B cell (primary cell): ENCODE measurements at regions not wholly inside any gene's neighbourhood (a gene's known extent, or its start where the extent isn't known, plus 50 kb on each side); places are given as distances from the start of the nearest gene placed in this dataset.

ENCODE experiments used
- ATAC-seq: fragments of 200-7000 bp; cut with Tn5 transposase; one replicate; pipeline ENCODE4 v1.10.0; 2021; ENCODE audit warnings: low read depth, mild to moderate bottlenecking, moderate number of reproducible peaks, moderate library complexity
- CTCF ChIA-PET: fragments of 350-600 bp; sonication (Branson Sonifier 250); formaldehyde crosslinking; loops from one replicate; lab custom pipeline; 2021; ENCODE audit warnings: antibody characterized with exemption, inconsistent platforms; lab: Charles Lee
- POLR2A ChIA-PET: fragments of 350-600 bp; sonication (Branson Sonifier 250); formaldehyde crosslinking; loops from one replicate; lab custom pipeline; 2021; ENCODE audit warnings: antibody characterized with exemption; lab: Charles Lee
- DNase-seq: peaks from one replicate; pipeline ENCODE4 v3.0.0; 2013
- H2AFZ ChIP-seq: 2 replicates; pipeline ENCODE4 v1.6.1; 2012; ENCODE audit warnings: mild to moderate bottlenecking, low read depth, low read length; ENCODE audit not compliant: insufficient read depth, poor library complexity, severe bottlenecking
- H3K27ac ChIP-seq, 2 donors: 1 replicate in 1 of 2; 2 replicates in 1 of 2; pipeline ENCODE4 v1.5.1; 2012 to 2013; ENCODE audit warnings: low read length in 2 of 2, mild to moderate bottlenecking in 2 of 2, moderate library complexity in 1 of 2
- H3K27me3 ChIP-seq, 4 experiments: fragments of 200-600 bp in 1 of 4; sonication (generic) in 1 of 4; replicated peaks in 1 of 4; 1 replicate in 2 of 4; 2 replicates in 2 of 4; pipeline versions ENCODE4 v1.6.1 to v1.7.0; 2013 to 2016; ENCODE audit warnings: low read length in 3 of 4, mild to moderate bottlenecking in 2 of 4, mixed read lengths in 1 of 4, moderate library complexity in 1 of 4; ENCODE audit not compliant: insufficient read depth in 4 of 4, control insufficient read depth in 3 of 4; ENCODE audit errors: control extremely low read depth in 1 of 4
- H3K36me3 ChIP-seq, 2 experiments: replicated peaks in 1 of 2; 1 replicate in 1 of 2; 2 replicates in 1 of 2; pipeline versions ENCODE4 v1.6.1 to v1.7.1; 2013; ENCODE audit warnings: low read length in 1 of 2; ENCODE audit not compliant: insufficient read depth in 2 of 2, control insufficient read depth in 1 of 2; ENCODE audit errors: control extremely low read depth in 1 of 2, extremely low read depth in 1 of 2
- H3K4me1 ChIP-seq, 2 donors: fragments of 200-600 bp in 1 of 2; sonication (generic) in 1 of 2; 1 replicate in 1 of 2; 2 replicates in 1 of 2; pipeline versions ENCODE4 v1.5.1 to v1.6.1; 2013 to 2017; ENCODE audit warnings: low read length in 2 of 2; ENCODE audit not compliant: control insufficient read depth in 2 of 2, insufficient read depth in 2 of 2
- H3K4me2 ChIP-seq: replicated peaks from 2 replicates; pipeline ENCODE3; 2012; ENCODE audit warnings: mild to moderate bottlenecking, low read depth, low read length; ENCODE audit not compliant: poor library complexity, severe bottlenecking
- H3K4me3 ChIP-seq, 5 experiments: fragments of 200-600 bp in 1 of 5; sonication (generic) in 1 of 5; 1 replicate in 3 of 5; 2 replicates in 2 of 5; pipeline versions ENCODE4 v1.5.1 to v1.7.0; 2011 to 2016; ENCODE audit warnings: low read length in 4 of 5, mild to moderate bottlenecking in 4 of 5, low read depth in 2 of 5, control low read depth in 1 of 5, moderate library complexity in 1 of 5; ENCODE audit not compliant: insufficient read depth in 1 of 5; ENCODE audit errors: control extremely low read depth in 1 of 5, extremely low read depth in 1 of 5
- H3K79me2 ChIP-seq: fragments of 200-600 bp; sonication (generic); one replicate; pipeline ENCODE4 v1.6.0; 2016; ENCODE audit warnings: low read length; ENCODE audit not compliant: control insufficient read depth, insufficient read depth
- H3K9ac ChIP-seq: fragments of 200-600 bp; sonication (generic); 2 replicates; pipeline ENCODE4 v1.6.1; 2017; ENCODE audit warnings: mild to moderate bottlenecking, low read length, moderate library complexity
- H3K9me3 ChIP-seq, 3 donors: one replicate each; pipeline versions ENCODE4 v1.6.1 to v1.7.1; 2013; ENCODE audit warnings: low read length in 2 of 3; ENCODE audit not compliant: control insufficient read depth in 2 of 3, insufficient read depth in 1 of 3; ENCODE audit errors: control extremely low read depth in 1 of 3
- H4K20me1 ChIP-seq: 2 replicates; pipeline ENCODE4 v1.6.0; 2012; ENCODE audit warnings: mild to moderate bottlenecking, low read length; ENCODE audit not compliant: insufficient read depth, control insufficient read depth, poor library complexity, severe bottlenecking
- H3K27ac Mint-ChIP-seq: one replicate; pipeline ENCODE4 v1.8.0; 2021; ENCODE audit warnings: mixed read lengths
- H3K27me3 Mint-ChIP-seq: one replicate; pipeline ENCODE4 v1.8.0; 2021; ENCODE audit warnings: mixed read lengths
- H3K4me1 Mint-ChIP-seq: one replicate; pipeline ENCODE4 v1.8.0; 2021; ENCODE audit warnings: mixed read lengths
- H3K4me3 Mint-ChIP-seq: one replicate; pipeline ENCODE4 v1.8.0; 2021; ENCODE audit warnings: mixed read lengths
- H3K9me3 Mint-ChIP-seq: one replicate; pipeline ENCODE4 v1.8.0; 2022; ENCODE audit warnings: mixed read lengths; ENCODE audit not compliant: insufficient read depth
- CTCF ChIP-seq: fragments of 200-600 bp; IDR thresholded peaks from one replicate; pipeline ENCODE4 v1.8.0; 2022; ENCODE audit warnings: antibody characterized with exemption, mild to moderate bottlenecking
- EZH2 ChIP-seq: IDR thresholded peaks from 2 replicates; pipeline ENCODE4 v1.6.1; 2012; ENCODE audit warnings: borderline replicate concordance, low read depth, mild to moderate bottlenecking, moderate library complexity, low read length; ENCODE audit not compliant: insufficient read depth, poor library complexity, severe bottlenecking
- WGBS: methylation state at CpG from one replicate; pipeline ENCODE4 v1.1.5; 2013; ENCODE audit warnings: missing lambda C conversion rate; ENCODE audit not compliant: insufficient coverage; 5-methylcytosine and 5-hydroxymethylcytosine counted together
- intact Hi-C: fragments of 100-400 bp; cut with micrococcal nuclease; formaldehyde crosslinking; loops from one replicate; pipeline ENCODE4 v1.10.0; 2022

DNA sequence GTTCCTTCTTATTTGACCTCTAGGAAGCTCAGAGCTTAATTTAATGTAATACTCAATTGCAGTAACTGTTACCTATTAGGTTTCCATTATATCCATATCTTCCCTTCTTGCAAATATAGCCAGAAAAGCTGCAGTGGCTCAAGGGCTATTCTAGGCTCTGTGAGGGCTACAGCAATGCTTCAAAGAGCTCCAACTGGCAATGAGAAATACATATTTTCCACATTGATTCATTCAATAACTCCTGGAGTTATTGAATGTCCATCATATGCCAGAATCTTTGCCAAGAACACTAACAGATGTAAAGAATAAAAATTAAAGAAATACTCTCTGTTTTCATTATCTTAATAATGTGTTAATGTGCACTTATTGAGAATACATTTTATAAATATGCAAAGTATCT lies 396.9 kb upstream of the PAPPA start:
- H3K4me3 Mint-ChIP-seq, result no peak overlapping the region
- Histone ChIP-seq H3K9me3 (no peaks in the 10 kb centered on the region), H3K9ac (no peak overlapping the region), H4K20me1 (no peaks in the 10 kb centered on the region), H3K4me2 (no peak overlapping the region), H3K27ac (no peak overlapping the region), H3K27me3 (no peaks in the 10 kb centered on the region), H3K36me3 (no peaks in the 10 kb centered on the region), H3K79me2 (no peaks in the 10 kb centered on the region), H3K4me3 (no peak overlapping the region), H2AFZ (no peak overlapping the region), H3K4me1 (no peaks in the 10 kb centered on the region)
- ATAC-seq (no peak), DNase-seq (no peak)
- ChIA-PET POLR2A (no interaction called here), CTCF (no interaction called here)
- H3K4me1 Mint-ChIP-seq, result no peaks in the 10 kb centered on the region
- no peak overlapping the region for H3K27ac Mint-ChIP-seq
- H3K9me3 Mint-ChIP-seq, result no peaks in the 10 kb centered on the region
- intact Hi-C loops, result no loop called here
- H3K27me3 Mint-ChIP-seq, result no peaks in the 10 kb centered on the region
- no peak for TF ChIP-seq EZH2
- TF ChIP-seq CTCF, result no peak

DNA sequence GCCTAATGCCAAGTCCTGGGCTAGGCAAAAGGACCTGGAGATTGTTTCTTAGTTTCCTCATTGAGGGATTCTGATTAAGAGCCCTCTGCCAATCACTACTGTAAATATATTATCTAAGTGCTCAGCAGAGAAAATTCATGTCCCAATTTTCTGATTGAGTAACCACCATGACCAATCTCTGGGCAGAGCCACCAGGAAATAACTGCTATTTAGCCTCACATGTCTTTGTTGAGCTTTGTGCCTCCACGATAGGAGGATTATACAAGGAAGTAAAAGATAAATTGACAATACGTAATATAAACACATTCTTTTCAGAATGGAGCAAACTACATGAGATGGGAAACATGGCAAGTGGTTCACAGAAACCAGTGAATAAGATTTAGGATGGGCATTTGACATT lies 396.1 kb upstream of the PAPPA start:
- Mint-ChIP-seq H3K4me3 (no peak overlapping the region), H3K4me1 (no peaks in the 10 kb centered on the region), H3K9me3 (no peaks in the 10 kb centered on the region), H3K27ac (no peak overlapping the region), H3K27me3 (no peaks in the 10 kb centered on the region)
- H4K20me1 ChIP-seq, result no peaks in the 10 kb centered on the region
- H2AFZ ChIP-seq, result no peak overlapping the region
- H3K9me3 ChIP-seq, result no peaks in the 10 kb centered on the region
- POLR2A ChIA-PET, result no interaction called here
- H3K27ac ChIP-seq, result no peak overlapping the region
- no peaks in the 10 kb centered on the region for H3K36me3 ChIP-seq
- no peaks in the 10 kb centered on the region for H3K27me3 ChIP-seq
- H3K9ac ChIP-seq, result no peak overlapping the region
- CTCF ChIA-PET, result no interaction called here
- ATAC-seq, result no peak
- H3K4me2 ChIP-seq, result no peak overlapping the region
- WGBS, result no CpG with 5 or more reads among the region's 2 CpGs
- H3K4me1 ChIP-seq, result no peaks in the 10 kb centered on the region
- TF ChIP-seq CTCF, result no peak
- TF ChIP-seq EZH2, result no peak
- H3K4me3 ChIP-seq, result no peak overlapping the region
- no peaks in the 10 kb centered on the region for H3K79me2 ChIP-seq
- intact Hi-C loops, result no loop called here
- DNase-seq, result no peak
